ENCODE measurements at regions not wholly inside any gene's neighbourhood (a gene's known extent, or its start where the extent isn't known, plus 50 kb on each side); places are given as distances from the start of the nearest gene placed in this dataset.
A peak's percentile ranks its signal among the peaks of the same experiment; 100 is the strongest.

DNA sequence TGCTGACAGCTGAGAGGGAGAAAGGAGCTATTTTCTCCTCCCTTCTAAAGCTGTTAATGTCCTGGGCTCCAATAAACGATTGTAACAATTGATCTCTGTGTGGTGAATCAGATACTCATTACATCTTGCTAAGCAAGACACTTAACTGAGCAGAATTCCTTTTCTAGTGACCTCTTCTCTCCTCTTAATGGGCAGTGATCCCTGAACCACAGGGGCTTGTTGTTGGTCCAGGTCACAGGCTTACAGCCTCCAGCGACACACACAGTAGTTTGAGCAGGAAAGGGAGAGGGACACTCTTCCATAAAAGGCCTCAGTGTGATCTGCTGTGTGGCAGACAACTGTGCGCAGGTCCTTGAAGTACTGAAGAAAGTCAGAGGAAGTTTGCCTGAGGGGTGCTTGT is 58.5 kb upstream of the MYO10 start:
- DNase-seq (ENCODE audit: low spot score) (peak; percentile 17), ATAC-seq (peak; percentile 67)
- no peak overlapping the region for H3K4me3 ChIP-seq
- Mint-ChIP-seq H3K27ac (no peak overlapping the region), H3K4me3 (no peak overlapping the region), H3K36me3 (ENCODE audit: low read depth) (no peaks in the 10 kb centered on the region), H3K9me3 (no peaks in the 10 kb centered on the region), H3K27me3 (ENCODE audit: insufficient read depth, low read depth, poor library complexity) (no peaks in the 10 kb centered on the region), H3K4me1 (peaks cover 10% of the 10 kb centered on the region)
- no peaks in the 10 kb centered on the region for H4K20me1 ChIP-seq (replicated peaks; ENCODE audit: insufficient read depth)
- TF ChIP-seq, protein P1, sequence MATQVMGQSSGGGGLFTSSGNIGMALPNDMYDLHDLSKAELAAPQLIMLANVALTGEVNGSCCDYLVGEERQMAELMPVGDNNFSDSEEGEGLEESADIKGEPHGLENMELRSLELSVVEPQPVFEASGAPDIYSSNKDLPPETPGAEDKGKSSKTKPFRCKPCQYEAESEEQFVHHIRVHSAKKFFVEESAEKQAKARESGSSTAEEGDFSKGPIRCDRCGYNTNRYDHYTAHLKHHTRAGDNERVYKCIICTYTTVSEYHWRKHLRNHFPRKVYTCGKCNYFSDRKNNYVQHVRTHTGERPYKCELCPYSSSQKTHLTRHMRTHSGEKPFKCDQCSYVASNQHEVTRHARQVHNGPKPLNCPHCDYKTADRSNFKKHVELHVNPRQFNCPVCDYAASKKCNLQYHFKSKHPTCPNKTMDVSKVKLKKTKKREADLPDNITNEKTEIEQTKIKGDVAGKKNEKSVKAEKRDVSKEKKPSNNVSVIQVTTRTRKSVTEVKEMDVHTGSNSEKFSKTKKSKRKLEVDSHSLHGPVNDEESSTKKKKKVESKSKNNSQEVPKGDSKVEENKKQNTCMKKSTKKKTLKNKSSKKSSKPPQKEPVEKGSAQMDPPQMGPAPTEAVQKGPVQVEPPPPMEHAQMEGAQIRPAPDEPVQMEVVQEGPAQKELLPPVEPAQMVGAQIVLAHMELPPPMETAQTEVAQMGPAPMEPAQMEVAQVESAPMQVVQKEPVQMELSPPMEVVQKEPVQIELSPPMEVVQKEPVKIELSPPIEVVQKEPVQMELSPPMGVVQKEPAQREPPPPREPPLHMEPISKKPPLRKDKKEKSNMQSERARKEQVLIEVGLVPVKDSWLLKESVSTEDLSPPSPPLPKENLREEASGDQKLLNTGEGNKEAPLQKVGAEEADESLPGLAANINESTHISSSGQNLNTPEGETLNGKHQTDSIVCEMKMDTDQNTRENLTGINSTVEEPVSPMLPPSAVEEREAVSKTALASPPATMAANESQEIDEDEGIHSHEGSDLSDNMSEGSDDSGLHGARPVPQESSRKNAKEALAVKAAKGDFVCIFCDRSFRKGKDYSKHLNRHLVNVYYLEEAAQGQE (IDR thresholded peaks at IDR 0.05; ENCODE audit: unreplicated experiment), result no peak
- TF ChIP-seq, protein P2, sequence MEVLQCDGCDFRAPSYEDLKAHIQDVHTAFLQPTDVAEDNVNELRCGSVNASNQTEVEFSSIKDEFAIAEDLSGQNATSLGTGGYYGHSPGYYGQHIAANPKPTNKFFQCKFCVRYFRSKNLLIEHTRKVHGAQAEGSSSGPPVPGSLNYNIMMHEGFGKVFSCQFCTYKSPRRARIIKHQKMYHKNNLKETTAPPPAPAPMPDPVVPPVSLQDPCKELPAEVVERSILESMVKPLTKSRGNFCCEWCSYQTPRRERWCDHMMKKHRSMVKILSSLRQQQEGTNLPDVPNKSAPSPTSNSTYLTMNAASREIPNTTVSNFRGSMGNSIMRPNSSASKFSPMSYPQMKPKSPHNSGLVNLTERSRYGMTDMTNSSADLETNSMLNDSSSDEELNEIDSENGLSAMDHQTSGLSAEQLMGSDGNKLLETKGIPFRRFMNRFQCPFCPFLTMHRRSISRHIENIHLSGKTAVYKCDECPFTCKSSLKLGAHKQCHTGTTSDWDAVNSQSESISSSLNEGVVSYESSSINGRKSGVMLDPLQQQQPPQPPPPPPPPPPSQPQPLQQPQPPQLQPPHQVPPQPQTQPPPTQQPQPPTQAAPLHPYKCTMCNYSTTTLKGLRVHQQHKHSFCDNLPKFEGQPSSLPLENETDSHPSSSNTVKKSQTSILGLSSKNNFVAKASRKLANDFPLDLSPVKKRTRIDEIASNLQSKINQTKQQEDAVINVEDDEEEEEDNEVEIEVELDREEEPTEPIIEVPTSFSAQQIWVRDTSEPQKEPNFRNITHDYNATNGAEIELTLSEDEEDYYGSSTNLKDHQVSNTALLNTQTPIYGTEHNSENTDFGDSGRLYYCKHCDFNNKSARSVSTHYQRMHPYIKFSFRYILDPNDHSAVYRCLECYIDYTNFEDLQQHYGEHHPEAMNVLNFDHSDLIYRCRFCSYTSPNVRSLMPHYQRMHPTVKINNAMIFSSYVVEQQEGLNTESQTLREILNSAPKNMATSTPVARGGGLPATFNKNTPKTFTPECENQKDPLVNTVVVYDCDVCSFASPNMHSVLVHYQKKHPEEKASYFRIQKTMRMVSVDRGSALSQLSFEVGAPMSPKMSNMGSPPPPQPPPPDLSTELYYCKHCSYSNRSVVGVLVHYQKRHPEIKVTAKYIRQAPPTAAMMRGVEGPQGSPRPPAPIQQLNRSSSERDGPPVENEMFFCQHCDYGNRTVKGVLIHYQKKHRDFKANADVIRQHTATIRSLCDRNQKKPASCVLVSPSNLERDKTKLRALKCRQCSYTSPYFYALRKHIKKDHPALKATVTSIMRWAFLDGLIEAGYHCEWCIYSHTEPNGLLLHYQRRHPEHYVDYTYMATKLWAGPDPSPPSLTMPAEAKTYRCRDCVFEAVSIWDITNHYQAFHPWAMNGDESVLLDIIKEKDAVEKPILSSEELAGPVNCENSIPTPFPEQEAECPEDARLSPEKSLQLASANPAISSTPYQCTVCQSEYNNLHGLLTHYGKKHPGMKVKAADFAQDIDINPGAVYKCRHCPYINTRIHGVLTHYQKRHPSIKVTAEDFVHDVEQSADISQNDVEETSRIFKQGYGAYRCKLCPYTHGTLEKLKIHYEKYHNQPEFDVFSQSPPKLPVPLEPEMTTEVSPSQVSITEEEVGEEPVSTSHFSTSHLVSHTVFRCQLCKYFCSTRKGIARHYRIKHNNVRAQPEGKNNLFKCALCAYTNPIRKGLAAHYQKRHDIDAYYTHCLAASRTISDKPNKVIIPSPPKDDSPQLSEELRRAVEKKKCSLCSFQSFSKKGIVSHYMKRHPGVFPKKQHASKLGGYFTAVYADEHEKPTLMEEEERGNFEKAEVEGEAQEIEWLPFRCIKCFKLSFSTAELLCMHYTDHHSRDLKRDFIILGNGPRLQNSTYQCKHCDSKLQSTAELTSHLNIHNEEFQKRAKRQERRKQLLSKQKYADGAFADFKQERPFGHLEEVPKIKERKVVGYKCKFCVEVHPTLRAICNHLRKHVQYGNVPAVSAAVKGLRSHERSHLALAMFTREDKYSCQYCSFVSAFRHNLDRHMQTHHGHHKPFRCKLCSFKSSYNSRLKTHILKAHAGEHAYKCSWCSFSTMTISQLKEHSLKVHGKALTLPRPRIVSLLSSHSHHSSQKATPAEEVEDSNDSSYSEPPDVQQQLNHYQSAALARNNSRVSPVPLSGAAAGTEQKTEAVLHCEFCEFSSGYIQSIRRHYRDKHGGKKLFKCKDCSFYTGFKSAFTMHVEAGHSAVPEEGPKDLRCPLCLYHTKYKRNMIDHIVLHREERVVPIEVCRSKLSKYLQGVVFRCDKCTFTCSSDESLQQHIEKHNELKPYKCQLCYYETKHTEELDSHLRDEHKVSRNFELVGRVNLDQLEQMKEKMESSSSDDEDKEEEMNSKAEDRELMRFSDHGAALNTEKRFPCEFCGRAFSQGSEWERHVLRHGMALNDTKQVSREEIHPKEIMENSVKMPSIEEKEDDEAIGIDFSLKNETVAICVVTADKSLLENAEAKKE (CRISPR knock-in tag; IDR thresholded peaks at IDR 0.05), result no peak
- TF ChIP-seq ZNF114 (CRISPR knock-in tag; IDR thresholded peaks at IDR 0.05) (no peak), CREB1 (CRISPR knock-in tag; IDR thresholded peaks at IDR 0.05; ENCODE audit: low read depth) (no peak), POLR2AphosphoS5 (IDR thresholded peaks at IDR 0.05; ENCODE audit: low read depth) (no peak), EZH2phosphoT487 (IDR thresholded peaks at IDR 0.05; ENCODE audit: unreplicated experiment) (no peak), ZNF331 (CRISPR knock-in tag; IDR thresholded peaks at IDR 0.05; ENCODE audit: low read depth) (no peak), STAT1 (IDR thresholded peaks at IDR 0.05; ENCODE audit: unreplicated experiment) (no peak), NANOG (IDR thresholded peaks at IDR 0.05; ENCODE audit: borderline replicate concordance) (no peak), JUNB (IDR thresholded peaks at IDR 0.05; ENCODE audit: unreplicated experiment) (no peak), EZH2 (IDR thresholded peaks at IDR 0.05; ENCODE audit: low read depth, unreplicated experiment) (no peak)
- TF ChIP-seq, protein P3, sequence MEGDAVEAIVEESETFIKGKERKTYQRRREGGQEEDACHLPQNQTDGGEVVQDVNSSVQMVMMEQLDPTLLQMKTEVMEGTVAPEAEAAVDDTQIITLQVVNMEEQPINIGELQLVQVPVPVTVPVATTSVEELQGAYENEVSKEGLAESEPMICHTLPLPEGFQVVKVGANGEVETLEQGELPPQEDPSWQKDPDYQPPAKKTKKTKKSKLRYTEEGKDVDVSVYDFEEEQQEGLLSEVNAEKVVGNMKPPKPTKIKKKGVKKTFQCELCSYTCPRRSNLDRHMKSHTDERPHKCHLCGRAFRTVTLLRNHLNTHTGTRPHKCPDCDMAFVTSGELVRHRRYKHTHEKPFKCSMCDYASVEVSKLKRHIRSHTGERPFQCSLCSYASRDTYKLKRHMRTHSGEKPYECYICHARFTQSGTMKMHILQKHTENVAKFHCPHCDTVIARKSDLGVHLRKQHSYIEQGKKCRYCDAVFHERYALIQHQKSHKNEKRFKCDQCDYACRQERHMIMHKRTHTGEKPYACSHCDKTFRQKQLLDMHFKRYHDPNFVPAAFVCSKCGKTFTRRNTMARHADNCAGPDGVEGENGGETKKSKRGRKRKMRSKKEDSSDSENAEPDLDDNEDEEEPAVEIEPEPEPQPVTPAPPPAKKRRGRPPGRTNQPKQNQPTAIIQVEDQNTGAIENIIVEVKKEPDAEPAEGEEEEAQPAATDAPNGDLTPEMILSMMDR (conservative IDR thresholded peaks at IDR 0.05; ENCODE audit: low read depth in 2 of 2), result no peak
- TF ChIP-seq, protein P4, sequence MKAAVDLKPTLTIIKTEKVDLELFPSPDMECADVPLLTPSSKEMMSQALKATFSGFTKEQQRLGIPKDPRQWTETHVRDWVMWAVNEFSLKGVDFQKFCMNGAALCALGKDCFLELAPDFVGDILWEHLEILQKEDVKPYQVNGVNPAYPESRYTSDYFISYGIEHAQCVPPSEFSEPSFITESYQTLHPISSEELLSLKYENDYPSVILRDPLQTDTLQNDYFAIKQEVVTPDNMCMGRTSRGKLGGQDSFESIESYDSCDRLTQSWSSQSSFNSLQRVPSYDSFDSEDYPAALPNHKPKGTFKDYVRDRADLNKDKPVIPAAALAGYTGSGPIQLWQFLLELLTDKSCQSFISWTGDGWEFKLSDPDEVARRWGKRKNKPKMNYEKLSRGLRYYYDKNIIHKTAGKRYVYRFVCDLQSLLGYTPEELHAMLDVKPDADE (IDR thresholded peaks at IDR 0.05), result no peak
- H3K27me3 ChIP-seq (ENCODE audit: insufficient read depth), result no peaks in the 10 kb centered on the region
- H3K36me3 ChIP-seq (ENCODE audit: insufficient read depth), result no peaks in the 10 kb centered on the region; the same call in 1 of the 2 replicates
- no peak overlapping the region for H3K27ac ChIP-seq (ENCODE audit: low read depth)
- no peaks in the 10 kb centered on the region for H3K9me2 ChIP-seq (ENCODE audit: insufficient read depth)
- no peak overlapping the region; the same call in 1 of the 2 replicates for H2AFZ ChIP-seq
- no peaks in the 10 kb centered on the region for H3F3A ChIP-seq (replicated peaks; ENCODE audit: low read depth)
- no peaks in the 10 kb centered on the region for H3K79me2 ChIP-seq (replicated peaks; ENCODE audit: insufficient read depth)
- no peak overlapping the region for H3K4me2 ChIP-seq
- 0 out of 2 replicates have a peak, but pooled peaks cover 4% of the 10 kb centered on the region for H3K4me1 ChIP-seq (ENCODE audit: insufficient read depth)
